ENCODE measurements at regions not wholly inside any gene's neighbourhood (a gene's known extent, or its start where the extent isn't known, plus 50 kb on each side); places are given as distances from the start of the nearest gene placed in this dataset.

DNA sequence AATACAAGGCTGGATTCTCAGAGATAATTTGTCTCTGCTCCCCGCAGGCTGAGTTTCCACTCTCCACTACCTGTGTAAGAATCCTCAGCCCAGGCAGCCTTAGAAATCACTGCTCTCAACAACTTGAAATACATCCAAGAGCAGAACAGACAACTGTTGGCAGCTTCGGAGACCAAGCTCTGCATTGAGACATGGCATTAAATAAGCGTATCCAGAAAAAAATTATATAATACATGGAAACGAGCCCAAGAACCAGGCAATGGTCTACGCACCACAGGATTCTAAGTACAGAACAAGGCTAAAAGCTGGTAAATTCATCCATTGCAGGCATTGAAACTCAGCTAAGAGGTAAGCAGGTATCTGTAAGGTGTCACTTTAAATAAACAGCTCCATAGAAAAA is 165.5 kb upstream of the DIO3 start:
- no peak for DNase-seq

- DNase-seq = no peak
Observed at GRCh38 chr14:101397206-101397605, 164.1 kb upstream of the DIO3 start.

GRCh38 chr14:101398011-101398410 is 163.3 kb upstream of the DIO3 start:
- DNase-seq = no peak

DNA sequence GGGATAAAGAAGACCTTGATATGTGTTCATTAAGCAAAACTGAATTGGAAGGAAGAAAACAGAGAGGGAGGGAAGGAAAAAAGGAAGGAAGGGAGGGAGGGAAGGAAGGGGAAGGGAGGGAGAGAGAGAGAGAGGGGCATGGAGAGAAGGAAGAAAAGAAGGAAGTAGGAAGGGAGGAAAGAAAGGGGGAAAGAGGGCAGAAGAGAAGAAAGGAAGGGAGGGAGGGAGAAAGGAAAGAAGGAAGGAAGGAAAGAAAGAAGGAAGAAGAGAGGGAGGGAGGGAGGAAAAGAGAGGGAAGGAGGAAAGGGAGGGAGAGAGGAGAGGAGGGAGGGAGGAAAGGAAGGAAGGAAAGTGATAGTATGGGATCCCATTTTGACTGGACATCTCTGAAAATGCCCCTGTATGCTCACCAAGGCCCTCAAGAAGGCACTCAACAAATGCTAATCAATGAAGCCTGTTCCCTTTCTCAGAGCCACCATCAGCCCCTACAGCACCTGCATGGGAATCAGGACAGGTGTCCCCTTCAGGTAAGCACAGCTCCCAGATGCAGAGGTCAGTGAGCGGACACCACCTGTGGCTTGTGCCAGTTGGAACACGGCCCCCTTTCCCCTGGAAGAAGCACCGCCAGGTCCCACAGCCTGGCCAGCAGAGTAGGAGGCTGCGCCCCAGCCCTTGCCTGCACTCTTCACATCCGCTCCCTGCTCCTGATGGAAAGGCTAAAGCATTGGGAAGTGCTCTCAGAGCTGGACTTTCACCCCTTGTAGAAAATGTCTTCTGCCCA is 161.4 kb upstream of the DIO3 start:
- DNase-seq = no peak

GRCh38 chr14:101400830-101401229 is 160.5 kb upstream of the DIO3 start:
- no peak for DNase-seq

GRCh38 chr14:101402936-101403660 is 158.2 kb upstream of the DIO3 start:
- DNase-seq = no peak

DNA sequence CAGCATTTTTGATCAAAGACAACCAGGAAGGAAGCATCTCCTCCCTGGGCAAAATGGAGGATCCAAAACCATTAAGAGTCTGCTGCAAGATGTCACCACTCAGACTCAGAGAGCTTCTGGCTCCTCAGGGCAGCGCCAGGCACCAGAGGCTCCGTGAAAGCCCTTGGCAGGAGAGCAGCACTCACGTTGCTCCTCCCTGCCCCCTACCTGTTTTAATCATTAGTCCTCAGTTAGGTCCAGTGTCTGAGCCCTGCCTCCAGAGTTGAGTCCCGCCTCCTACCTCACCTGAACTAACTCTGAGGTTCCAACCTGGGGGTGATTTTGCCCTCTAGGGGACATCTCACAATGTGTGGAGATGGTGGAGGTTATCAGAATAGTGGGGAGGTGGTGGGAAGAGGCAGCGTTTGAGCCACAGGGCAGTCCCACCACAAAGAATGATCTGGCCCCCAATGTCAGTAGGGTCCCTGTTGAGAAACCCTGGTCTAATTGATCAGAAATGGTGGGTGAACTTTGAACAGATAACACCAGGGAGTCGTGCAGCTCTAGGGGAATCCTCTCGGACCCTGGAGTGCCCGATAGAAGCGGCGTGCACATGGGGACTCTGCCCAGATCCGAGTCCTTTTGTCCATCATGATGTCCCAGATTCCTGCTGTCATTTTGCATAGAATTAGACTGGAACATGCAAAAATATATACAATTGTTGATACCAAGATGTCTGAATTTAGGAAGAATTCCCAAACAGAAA is 156.7 kb upstream of the DIO3 start:
- DNase-seq = no peak

GRCh38 chr14:101405171-101405883 is 156.0 kb upstream of the DIO3 start:
- DNase-seq = no peak

DNA sequence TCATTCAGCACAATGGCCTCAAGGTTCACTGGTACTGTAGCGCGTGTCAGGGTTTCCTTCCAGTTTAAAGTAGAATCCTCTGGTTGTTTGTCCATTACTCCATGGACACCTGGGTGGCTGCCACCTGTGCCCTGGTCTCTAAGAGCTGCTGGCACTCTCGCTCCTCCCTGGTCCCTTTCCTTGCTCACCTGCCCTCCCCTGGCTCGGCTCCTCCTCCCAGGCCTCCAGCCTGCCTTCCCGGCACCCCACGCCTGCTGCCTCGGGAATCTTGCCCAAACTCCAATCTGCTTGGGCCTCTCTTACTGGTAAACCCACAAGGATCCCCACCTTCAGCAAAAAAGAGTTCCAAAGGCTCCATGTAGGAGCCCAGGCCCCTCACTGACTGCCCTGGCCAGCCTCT is 154.4 kb upstream of the DIO3 start:
- no peak for DNase-seq

GRCh38 chr14:101407328-101407727 is 154.0 kb upstream of the DIO3 start:
- DNase-seq = no peak

DNA sequence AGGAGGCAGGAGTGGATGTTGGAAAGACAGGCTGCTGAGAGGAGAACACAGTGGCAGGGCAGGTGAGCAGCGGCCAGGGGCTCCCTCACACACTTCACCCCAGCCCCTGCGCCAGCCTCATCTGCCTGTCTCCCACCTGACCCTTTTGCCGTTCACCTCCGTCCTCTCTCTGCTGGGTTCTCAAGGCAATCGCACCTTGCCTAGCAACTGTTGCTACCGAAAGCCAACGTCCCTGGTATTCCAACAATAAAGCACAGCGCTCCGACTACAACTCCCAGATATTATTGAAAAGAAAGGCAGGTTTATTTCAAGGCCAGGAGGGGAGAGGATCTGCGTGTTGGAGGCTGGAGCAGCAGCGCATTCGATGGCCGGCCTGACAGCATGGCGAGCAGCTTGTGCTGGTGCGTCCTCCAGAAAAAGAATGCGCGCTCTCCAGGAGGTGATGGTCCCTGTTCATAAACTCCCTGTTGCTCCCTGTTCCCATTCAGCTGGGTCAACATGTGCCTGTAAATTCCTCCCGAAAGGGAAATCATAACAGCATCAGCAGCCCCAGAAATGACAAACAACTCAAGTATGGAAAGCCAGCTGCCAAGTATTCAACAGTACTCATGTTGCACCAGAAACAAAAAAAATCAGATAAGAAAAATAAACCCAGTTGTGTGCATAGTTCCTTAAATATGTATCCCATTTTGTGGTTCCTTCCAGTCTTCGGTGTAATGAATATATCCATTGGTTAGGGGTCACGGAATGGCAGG is 153.0 kb upstream of the DIO3 start:
- no peak for DNase-seq

DNA sequence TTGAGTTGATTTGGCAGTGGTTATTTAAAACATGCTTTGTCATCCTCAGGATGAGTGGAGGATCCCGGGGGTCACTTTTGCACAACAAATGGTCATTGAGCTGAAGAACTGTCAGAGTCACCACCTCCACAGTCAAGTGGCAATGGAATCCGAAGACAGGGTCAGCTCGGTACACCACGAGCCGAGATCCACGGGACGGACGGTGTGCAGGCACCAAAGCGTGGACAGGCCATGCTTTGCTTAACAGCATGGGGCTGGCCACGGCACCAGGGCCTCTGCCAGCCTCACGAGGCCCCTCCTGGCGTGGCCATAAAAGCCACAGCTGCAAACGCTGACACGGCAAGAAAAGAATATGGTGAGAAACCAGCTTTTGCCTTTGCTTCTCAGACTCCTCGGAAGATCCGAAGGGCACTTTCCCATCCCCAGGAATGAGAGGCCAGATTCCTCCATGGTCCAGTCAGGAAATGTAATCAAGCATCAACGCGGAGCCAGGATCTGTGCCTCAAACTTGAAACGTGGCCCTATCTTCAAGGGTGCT is 152.2 kb upstream of the DIO3 start:
- no peak for DNase-seq

DNA sequence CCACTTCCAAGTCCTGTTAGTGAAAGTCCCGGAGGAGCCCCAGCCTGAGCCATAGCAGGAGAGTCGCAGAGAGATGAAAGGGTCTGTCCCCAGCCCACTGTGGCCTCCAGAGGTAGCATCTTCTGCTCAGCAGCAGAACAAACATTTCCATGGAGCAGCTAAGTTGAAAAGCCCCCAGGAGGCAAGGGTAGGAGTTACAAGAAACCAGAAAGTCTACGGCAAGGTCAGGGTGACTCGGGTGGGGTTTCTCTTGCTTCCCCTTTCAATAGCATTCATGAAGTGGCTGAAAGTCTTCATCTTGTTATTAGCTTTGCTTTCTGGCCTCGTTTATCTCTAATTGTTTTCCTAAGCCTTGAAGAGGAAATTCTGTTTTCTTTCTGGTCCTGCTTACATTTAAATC is 151.2 kb upstream of the DIO3 start:
- no peak for DNase-seq

DNA sequence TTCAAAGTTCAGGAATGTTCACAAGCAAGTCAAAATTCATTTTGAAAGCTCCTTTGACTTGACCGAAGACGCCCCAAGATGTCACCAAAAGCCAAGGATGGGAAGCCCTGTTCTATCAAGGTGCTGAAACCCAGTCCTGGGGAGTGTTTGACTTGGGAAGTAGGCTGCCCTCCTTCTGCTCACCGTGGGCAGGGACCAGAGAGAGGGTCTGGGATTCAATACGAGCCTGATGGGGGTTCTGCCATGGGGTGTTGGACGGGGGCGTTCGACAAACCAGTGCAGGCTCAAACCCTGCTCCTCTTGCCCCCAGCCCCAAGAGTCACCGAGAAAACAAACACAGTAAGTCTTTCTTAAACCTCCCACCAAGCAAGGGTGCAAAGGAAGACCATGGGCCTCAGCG is 150.1 kb upstream of the DIO3 start:
- DNase-seq = no peak

- no peak for DNase-seq
Observed at GRCh38 chr14:101411779-101412178, 149.5 kb upstream of the DIO3 start.

DNA sequence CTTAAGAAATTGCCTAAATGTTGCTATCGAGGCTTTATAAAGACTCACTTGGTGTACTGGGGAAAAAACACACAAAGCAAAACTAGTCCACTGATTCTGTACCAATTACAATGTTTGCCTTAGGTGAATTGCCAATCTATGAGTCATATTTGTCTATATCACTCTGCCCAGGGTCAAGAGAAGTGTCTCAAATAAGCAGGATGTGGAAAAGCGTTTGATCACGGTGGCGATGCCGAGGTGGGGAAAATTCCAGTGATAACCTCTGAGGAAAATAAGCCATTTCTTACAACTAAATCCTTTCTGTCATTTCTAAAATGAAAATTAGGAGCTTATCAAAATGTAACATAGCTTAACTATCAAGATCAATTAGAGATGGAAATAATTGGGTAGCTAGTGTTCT is 148.6 kb upstream of the DIO3 start:
- no peak for DNase-seq

GRCh38 chr14:101417434-101417833 is 143.9 kb upstream of the DIO3 start:
- DNase-seq = no peak

- DNase-seq = no peak
Observed at GRCh38 chr14:101418601-101419000, 142.7 kb upstream of the DIO3 start.

GRCh38 chr14:101426466-101426865 is 134.8 kb upstream of the DIO3 start:
- no peak for DNase-seq

GRCh38 chr14:101428409-101428808 is 132.9 kb upstream of the DIO3 start:
- no peak for DNase-seq

- no peak for DNase-seq
Observed at GRCh38 chr14:101435546-101435945, 125.7 kb upstream of the DIO3 start.

DNA sequence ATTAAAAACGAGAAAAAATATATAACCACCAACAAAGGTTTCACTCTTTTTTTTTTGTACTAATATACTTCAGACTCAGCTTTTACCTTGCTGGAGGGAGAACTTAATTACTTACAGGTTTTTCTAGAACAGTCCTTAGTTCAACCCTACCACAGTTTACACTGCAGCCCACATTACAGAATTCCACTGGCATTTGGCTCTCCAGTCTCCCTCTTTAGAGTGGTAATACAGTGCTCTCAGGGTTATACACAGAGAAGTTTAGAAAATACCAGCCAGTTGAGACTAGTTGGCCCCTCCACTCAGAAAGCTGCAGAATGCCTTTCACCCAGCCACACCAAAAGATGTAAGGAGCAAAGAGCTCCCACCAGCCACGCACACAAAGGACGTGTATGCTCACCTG is 122.3 kb upstream of the DIO3 start:
- no peak for DNase-seq

Measured in NCI-H2081 treated with DMSO at 0.1 percent for 48 hours (cell line).